ENCODE measurements at regions not wholly inside any gene's neighbourhood (a gene's known extent, or its start where the extent isn't known, plus 50 kb on each side); places are given as distances from the start of the nearest gene placed in this dataset.

DNA sequence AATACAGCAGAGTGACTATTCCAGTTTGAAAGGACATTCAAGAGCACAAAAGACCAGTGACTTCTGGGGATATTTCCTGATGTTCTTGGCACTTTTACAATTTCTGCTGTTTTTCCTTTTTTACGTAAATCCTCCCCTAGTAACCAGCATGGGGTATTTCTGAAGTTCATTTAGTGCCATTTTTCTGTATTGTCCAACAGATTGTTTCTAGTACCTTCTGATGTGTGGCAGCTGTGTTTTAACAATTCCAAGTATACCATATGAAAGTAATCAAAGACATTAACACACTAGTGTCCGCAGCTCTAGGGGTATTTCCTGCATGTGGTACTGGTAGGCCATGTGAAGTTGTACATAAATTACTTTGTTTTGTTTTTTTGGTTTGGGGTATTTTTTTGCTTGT, 53.0 kb upstream of the SMARCA2 start:
- no peak overlapping the region for H3K4me3 ChIP-seq (ENCODE audit: low read depth, low read length)
- ChIA-PET POLR2A (no interaction called here), CTCF (no interaction called here)
- no peak for DNase-seq (ENCODE audit: low read depth, low spot score)
- TF ChIP-seq CTCF (IDR thresholded peaks at IDR 0.05; ENCODE audit: insufficient read depth, low read length, missing control alignments), result no peak

DNA sequence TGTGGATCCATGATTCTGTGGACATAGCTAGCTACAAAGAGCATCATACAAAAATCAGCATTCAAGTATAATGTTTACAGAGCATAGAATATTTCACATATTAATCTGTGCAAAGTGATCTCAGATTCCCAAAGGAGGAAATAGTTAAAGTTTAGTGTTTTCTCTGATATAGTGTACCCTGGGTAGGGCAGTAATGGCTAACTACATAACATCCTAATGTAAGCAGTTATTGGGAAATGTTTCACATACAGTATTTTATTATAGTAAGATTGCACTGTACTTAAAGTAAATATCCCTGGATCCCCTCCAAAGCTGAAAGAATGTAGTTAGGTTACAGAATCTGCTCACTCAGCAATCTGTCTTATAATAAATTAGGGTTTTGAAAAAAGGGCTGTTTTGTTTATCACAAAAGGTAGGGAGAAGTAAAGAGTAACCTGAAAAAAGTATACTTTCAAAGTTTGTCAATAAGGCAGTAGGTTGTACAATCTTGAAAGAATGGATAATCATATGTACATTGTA, 52.5 kb upstream of the SMARCA2 start:
- no peak for TF ChIP-seq CTCF (IDR thresholded peaks at IDR 0.05; ENCODE audit: insufficient read depth, low read length, missing control alignments)
- DNase-seq (ENCODE audit: low read depth, low spot score), result no peak
- CTCF ChIA-PET, result no interaction called here
- POLR2A ChIA-PET, result no interaction called here
- H3K4me3 ChIP-seq (ENCODE audit: low read depth, low read length), result no peak overlapping the region

DNA sequence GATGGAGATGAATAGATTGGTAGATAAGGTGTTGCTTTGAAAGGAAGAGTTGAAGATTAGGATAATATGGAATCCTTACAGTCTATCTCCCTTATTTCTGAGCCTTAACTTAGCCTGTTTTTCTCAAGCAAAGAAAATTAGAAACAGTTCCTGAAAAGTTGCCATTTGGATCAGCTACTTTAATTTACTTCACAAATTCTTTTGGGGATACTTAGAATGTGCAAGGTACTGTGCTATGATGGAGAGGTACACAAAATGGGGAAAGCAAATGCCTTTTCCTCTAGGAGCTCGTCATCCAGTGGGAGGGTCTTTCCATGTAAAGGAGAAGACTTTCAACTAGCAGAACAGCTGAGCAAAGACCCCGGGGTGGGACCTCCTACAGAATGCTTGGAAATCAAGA, 51.1 kb upstream of the SMARCA2 start:
- no peak overlapping the region for H3K4me3 ChIP-seq (ENCODE audit: low read depth, low read length)
- POLR2A ChIA-PET, result no interaction called here
- no peak for TF ChIP-seq CTCF (IDR thresholded peaks at IDR 0.05; ENCODE audit: insufficient read depth, low read length, missing control alignments)
- CTCF ChIA-PET, result no interaction called here
- DNase-seq (ENCODE audit: low read depth, low spot score), result no peak

Data from AG04449 (cell line).